ENCODE measurements at regions not wholly inside any gene's neighbourhood (a gene's known extent, or its start where the extent isn't known, plus 50 kb on each side); places are given as distances from the start of the nearest gene placed in this dataset.

- no peak overlapping the region for H3K9ac ChIP-seq (ENCODE audit: insufficient read depth in 1 of 2, low read length in 2 of 2)
- no peak for TF ChIP-seq CTCF (IDR thresholded peaks at IDR 0.05; ENCODE audit: control extremely low read depth, extremely low read depth)
- no peaks in the 10 kb centered on the region for H3K27me3 ChIP-seq (ENCODE audit: control insufficient read depth in 3 of 3, insufficient read depth in 3 of 3, low read length in 2 of 3)
- H3K36me3 ChIP-seq (ENCODE audit: control insufficient read depth in 4 of 4, insufficient read depth in 4 of 4, low read length in 4 of 4), result no peaks in the 10 kb centered on the region
- no peak overlapping the region for H3K4me3 ChIP-seq
- no peak overlapping the region for H3K27ac ChIP-seq (ENCODE audit: low read depth in 1 of 2, low read length in 1 of 2)
- no peaks in the 10 kb centered on the region for H3K4me1 ChIP-seq (ENCODE audit: control insufficient read depth in 5 of 5, insufficient read depth in 5 of 5, low read length in 5 of 5)
- ATAC-seq (ENCODE audit: insufficient read depth, low FRiP score), result no peak
- H3K9me3 ChIP-seq (ENCODE audit: control insufficient read depth in 4 of 4, insufficient read depth in 3 of 4, low read length in 3 of 4), result peaks cover 0 to 8% (median 3%) of the 10 kb centered on the region in 4 donors
- no peak for DNase-seq
- 0 to 94% methylated on average over 1 of the region's 1 CpG for WGBS, 2 donors
Measured at GRCh38 chr1:187153047-187153446, 324.3 kb downstream of the PLA2G4A start.

- no peak overlapping the region for H3K9ac ChIP-seq (ENCODE audit: insufficient read depth in 1 of 2, low read length in 2 of 2)
- no peak overlapping the region for H3K4me3 ChIP-seq
- DNase-seq (no peak), ATAC-seq (ENCODE audit: insufficient read depth, low FRiP score) (no peak)
- 51 to 66% methylated on average over 1 of the region's 1 CpG for WGBS, 2 donors
- TF ChIP-seq CTCF (IDR thresholded peaks at IDR 0.05; ENCODE audit: control extremely low read depth, extremely low read depth), result no peak
- H3K27ac ChIP-seq (ENCODE audit: low read depth in 1 of 2, low read length in 1 of 2), result no peak overlapping the region
- no peaks in the 10 kb centered on the region for H3K4me1 ChIP-seq (ENCODE audit: control insufficient read depth in 5 of 5, insufficient read depth in 5 of 5, low read length in 5 of 5)
- peaks cover 0 to 8% (median 3%) of the 10 kb centered on the region in 4 donors for H3K9me3 ChIP-seq (ENCODE audit: control insufficient read depth in 4 of 4, insufficient read depth in 3 of 4, low read length in 3 of 4)
- no peaks in the 10 kb centered on the region for H3K27me3 ChIP-seq (ENCODE audit: control insufficient read depth in 3 of 3, insufficient read depth in 3 of 3, low read length in 2 of 3)
- H3K36me3 ChIP-seq (ENCODE audit: control insufficient read depth in 4 of 4, insufficient read depth in 4 of 4, low read length in 4 of 4), result no peaks in the 10 kb centered on the region
Measured at GRCh38 chr1:187157115-187157514, 328.4 kb downstream of the PLA2G4A start.

DNA sequence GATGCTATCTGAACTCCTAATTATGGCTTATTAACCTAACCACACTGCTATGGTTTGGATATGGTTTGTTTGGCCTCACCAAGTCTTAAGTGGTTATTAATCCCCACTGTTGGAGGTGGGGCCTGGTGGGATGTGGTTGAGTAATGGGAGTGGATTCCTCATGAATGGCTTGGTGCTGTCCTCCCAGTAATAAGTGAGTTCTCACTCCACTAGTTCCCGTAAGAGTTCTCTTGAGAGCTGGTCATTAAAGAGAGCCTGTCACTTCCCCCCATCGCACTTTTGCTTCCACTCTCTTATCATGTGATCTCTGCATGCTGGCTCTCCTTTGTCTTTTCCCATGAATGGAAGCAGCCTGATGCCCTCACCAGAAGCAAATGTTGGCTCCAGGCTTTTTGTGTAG, 328.8 kb downstream of the PLA2G4A start:
- DNase-seq (no peak), ATAC-seq (ENCODE audit: insufficient read depth, low FRiP score) (no peak)
- Histone ChIP-seq H3K27me3 (ENCODE audit: control insufficient read depth in 3 of 3, insufficient read depth in 3 of 3, low read length in 2 of 3) (no peaks in the 10 kb centered on the region), H3K9me3 (ENCODE audit: control insufficient read depth in 4 of 4, insufficient read depth in 3 of 4, low read length in 3 of 4) (peaks cover 0 to 8% (median 3%) of the 10 kb centered on the region in 4 donors), H3K36me3 (ENCODE audit: control insufficient read depth in 4 of 4, insufficient read depth in 4 of 4, low read length in 4 of 4) (no peaks in the 10 kb centered on the region), H3K9ac (ENCODE audit: insufficient read depth in 1 of 2, low read length in 2 of 2) (no peak overlapping the region), H3K4me1 (ENCODE audit: control insufficient read depth in 5 of 5, insufficient read depth in 5 of 5, low read length in 5 of 5) (no peaks in the 10 kb centered on the region), H3K4me3 (no peak overlapping the region), H3K27ac (ENCODE audit: low read depth in 1 of 2, low read length in 1 of 2) (no peak overlapping the region)
- TF ChIP-seq CTCF (IDR thresholded peaks at IDR 0.05; ENCODE audit: control extremely low read depth, extremely low read depth), result no peak
- 52 to 59% methylated on average over 2 of the region's 2 CpGs for WGBS, 2 donors

GRCh38 chr1:187167555-187167954, 338.8 kb downstream of the PLA2G4A start:
- no peak overlapping the region for H3K27ac ChIP-seq (ENCODE audit: low read depth in 1 of 2, low read length in 1 of 2)
- DNase-seq (no peak), ATAC-seq (ENCODE audit: insufficient read depth, low FRiP score) (no peak)
- peaks cover 0 to 4% (median 2%) of the 10 kb centered on the region in 4 donors for H3K9me3 ChIP-seq (ENCODE audit: control insufficient read depth in 4 of 4, insufficient read depth in 3 of 4, low read length in 3 of 4)
- H3K36me3 ChIP-seq (ENCODE audit: control insufficient read depth in 4 of 4, insufficient read depth in 4 of 4, low read length in 4 of 4), result no peaks in the 10 kb centered on the region
- no peak for TF ChIP-seq CTCF (IDR thresholded peaks at IDR 0.05; ENCODE audit: control extremely low read depth, extremely low read depth)
- H3K9ac ChIP-seq (ENCODE audit: insufficient read depth in 1 of 2, low read length in 2 of 2), result no peak overlapping the region
- H3K27me3 ChIP-seq (ENCODE audit: control insufficient read depth in 3 of 3, insufficient read depth in 3 of 3, low read length in 2 of 3), result no peaks in the 10 kb centered on the region
- no peak overlapping the region for H3K4me3 ChIP-seq
- H3K4me1 ChIP-seq (ENCODE audit: control insufficient read depth in 5 of 5, insufficient read depth in 5 of 5, low read length in 5 of 5), result no peaks in the 10 kb centered on the region
